T47D (cell line): ENCODE measurements at regions not wholly inside any gene's neighbourhood (a gene's known extent, or its start where the extent isn't known, plus 50 kb on each side); places are given as distances from the start of the nearest gene placed in this dataset.
"Not testable (repeated sequence)": the region's sequence is repeated elsewhere in the genome, so short reads cannot be mapped to it uniquely, and the experiment has no call there.

ENCODE experiments used
- DNase-seq, 2 experiments: peaks; one replicate each; pipeline versions ENCODE4 v3.0.0 to v3.0.0-alpha.2; 2011 to 2012; ENCODE audit warnings: low read depth in 1 of 2, low spot score in 1 of 2
- JUND ChIP-seq: IDR thresholded peaks from 2 replicates; pipeline ENCODE4 v1.6.1; 2012; ENCODE audit warnings: low read depth
- in situ Hi-C: cut with HindIII; loops from 2 replicates; pipeline ENCODE4 v1.10.0; 2016; ENCODE audit warnings: low sequenced_read_pairs, low pct_unique_long_range_greater_than_20kb

DNA sequence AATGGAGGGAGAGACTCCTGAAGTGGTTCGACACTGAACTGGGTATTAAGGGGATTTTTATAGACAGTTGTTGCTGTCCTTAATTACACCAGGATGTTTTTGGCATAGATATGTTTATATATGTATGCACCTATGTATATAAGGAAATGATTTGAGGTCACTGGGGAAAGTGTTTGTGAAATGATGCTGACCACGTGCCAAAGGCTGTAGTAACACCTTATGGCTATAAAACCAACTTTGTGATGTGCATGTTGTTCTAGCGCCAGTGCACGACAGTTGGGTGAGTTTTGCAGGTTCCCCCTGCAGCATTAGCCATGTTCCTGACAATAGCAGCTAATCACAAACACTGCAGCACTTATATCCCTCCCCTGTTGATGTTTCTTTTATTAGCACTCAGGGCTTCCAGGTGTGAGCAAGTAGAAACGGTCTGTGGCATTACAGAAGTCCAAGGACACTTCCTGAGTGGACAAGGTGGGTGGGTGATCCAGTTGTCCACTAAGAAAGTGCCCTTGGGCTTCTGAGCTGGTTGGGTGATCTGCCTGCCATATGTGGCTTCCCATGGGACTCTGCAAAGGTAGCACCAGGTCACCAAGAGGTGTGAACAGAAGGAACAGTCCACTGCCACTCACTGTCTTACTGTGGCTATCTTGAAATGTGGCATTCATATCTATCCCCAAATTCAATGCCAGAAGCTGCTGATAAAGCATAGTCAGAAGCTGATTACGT, 63.0 kb upstream of the RBM24 start:
- peak in 1 of 2 experiments; percentile 26 for DNase-seq
- in situ Hi-C loops, result no loop called here
- no peak for TF ChIP-seq JUND

DNA sequence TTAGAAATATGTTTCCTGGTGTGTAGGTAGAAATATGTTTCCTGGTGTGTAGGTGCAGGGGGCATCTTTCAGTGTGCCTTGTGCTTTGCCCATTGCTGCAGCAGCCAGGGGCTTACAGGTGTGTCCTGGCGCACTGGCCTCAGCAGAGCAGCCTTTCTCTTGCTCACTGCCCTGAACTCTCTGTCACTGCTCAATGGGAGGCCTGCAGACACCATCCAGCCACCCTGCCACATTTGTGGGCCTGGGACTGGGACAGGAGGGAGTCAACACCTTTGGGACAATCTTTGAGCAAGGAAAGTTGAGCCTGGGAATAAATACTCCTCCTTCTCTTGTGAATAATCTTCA, 62.4 kb upstream of the RBM24 start:
- in situ Hi-C loops, result no loop called here

DNA sequence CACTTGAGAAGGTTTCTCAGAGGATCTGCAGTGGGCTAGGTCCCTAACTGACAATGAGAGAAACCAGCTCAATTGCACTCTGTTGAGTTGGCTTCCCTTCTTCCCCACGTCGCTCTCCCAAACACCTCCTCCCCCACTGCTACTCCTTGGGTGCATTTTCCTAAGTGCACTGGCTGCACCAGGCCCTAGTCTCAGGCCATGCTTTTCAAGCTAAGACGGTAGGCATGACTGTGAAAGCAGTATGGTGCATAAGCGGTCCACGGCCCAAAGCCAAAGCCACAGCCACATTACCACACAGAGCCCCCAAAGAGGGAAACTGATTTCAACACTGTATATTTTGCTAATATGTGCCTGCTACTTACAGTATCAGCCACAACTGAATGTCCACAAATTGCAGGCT, 62.1 kb upstream of the RBM24 start:
- no peak for TF ChIP-seq JUND
- in situ Hi-C loops, result no loop called here
- no peak for DNase-seq

More for the DNA sequence above, 62.4 kb upstream of the RBM24 start:
- DNase-seq, result no peak
- no peak for TF ChIP-seq JUND

DNA sequence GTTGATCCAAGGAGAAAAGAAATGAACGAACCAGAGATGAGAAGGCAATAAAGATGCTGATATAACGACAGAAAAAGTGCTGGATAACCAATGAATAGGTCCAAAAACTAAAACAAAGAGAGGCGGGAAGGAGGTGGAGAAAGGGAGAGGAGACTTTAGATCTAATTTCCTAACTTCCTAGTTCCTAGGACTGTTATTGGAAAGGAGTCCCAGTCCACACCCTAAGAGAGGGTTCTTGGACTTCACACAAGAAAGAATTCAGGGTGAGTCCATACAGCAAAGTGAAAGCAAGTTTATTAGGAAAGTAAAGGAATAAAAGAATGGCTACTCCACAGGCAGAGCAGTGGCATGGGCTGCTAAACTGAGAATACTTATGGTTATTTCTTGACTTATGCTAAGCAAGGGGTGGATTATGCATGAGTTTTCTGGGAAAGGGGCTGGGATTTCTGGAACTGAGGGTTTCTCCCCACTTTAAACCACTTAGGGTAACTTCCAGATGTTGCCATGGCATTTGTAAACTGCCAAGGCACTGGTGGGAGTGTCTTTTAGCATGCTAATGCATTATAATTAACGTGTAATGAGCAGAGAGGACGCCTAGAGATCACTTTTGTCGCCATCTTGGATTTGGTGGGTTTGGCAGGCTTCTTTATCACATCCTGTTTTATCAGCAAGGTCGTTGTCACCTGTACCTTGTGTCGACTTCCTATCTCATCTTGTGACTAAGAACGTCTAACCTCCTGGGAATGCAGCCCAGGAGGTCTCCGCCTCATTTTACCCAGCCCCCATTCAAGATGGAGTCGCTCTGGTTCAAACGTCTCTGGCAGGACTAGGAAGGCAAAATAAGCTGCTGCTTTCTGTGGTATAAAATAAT, 60.9 kb upstream of the RBM24 start:
- TF ChIP-seq JUND, result no peak
- in situ Hi-C loops, result no loop called here
- DNase-seq, result no peak

DNA sequence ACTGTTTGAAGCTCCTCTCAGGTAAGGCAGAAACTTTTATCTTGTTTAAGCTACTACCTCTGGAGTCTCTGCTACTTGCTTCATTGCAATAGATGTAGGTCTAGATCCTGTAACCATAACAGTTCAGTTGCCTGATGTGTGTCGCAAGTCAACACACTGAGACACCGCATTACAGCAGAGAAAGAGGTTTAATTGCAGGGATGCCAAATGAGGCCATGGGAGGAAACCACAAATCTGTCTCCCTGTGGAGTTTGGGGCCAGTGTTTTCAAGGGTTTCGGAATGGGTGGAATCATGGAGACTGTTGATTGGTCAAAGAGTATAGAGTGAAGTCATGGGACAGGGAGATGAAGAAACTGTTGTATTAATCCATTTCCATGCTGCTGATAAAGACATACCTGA, 57.1 kb upstream of the RBM24 start:
- DNase-seq, result no peak
- TF ChIP-seq JUND, result no peak
- in situ Hi-C loops, result no loop called here

DNA sequence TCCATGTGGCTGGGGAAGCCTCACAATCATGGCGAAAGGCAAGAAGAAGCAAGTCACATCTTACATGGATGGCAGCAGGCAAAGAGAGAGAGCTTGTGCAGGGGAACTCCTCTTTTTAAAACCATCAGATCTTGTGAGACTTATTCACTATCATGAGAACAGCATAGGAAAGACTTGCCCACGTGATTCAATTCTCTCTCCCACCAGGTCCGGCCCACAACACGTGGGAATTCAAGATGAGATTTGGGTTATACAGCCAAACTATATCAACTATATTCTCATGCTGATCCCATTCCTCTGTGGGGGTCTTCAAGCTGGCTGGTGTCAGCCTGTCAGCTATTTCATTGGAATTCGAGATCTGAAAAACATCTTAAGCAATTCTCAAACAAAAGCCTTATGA, 56.7 kb upstream of the RBM24 start:
- in situ Hi-C loops, result not testable (repeated sequence)

DNA sequence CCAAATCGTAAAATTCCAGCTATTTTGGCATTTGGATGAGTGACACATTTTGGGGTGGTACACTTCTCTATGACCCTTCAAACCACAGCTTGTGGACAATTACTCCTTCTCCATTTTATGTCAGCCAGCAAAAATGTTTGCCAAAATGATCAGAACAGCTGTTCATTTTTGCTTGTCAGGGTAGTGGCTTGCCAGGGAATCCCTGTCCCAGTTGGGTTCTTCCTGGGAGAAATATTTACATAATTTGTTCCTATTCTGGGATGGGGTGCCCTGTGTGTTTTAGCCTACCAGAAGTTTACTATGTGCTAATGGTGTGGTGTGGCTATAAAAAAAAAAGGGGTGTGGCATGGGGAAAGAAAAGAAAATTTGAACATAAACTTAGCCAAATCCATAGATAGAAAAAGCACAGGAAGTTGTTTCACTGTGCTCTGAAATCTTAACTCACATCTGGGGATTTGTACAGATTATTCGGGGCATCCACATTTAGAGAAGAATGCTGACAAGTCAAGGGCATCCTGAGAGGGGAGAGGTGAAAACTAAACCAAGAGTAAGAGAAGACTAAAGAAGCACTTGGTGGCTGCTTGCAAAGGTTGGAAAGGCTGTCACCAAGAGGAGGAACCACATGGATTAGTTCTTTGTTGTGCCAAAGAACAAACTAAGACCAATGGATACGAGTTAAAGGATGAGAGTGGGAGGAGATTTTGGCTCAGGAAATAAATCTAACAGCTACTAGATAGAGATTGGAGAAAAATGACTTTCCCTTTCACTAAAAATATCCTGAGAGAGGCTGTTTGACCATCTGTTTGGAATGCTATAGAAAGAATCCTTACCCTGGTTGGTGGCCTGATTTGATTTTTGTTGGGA, 55.2 kb upstream of the RBM24 start:
- TF ChIP-seq JUND, result no peak
- in situ Hi-C loops, result no loop called here
- no peak for DNase-seq

More for the DNA sequence above, 56.7 kb upstream of the RBM24 start:
- DNase-seq, result not testable (repeated sequence)

DNA sequence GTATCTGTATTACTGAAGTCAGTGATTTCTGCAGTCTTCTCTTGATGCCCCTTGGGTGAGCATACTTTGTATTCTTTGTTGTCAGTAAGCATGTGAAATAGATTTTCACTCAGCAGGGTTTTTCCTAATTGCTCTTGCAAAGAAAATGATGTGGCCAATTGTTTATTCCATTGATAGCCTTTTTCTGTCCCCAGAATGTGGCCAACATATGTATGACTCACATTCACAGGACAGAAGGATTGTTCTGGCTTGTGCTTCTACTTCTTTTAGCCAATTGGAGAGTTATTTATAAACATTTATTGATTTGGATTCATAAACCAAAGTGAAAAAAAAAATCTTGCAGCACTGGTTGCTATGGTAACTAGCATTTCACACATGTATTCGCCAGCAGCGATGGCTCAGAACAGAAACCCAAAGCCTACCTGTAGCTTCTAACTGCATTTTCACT, 54.4 kb upstream of the RBM24 start:
- in situ Hi-C loops, result no loop called here
- no peak for DNase-seq
- no peak for TF ChIP-seq JUND

DNA sequence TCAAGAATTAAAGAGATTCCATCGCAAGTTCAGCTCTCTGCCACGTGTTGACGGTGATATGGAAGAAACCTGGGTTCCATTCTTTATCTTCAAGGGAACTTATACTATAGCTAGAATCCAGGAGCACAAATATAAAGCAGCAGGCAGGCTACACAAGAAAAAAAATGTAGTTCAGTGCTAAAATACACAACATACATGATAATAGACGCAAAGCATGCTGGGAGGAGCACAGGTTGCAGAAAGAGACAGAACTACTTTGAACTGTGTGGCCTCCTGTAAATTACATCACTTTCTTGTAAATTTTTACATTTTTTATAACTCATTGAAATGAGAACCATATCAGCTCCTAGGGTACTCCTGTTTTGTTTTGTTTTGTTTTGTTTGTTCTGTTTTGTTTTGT, 53.8 kb upstream of the RBM24 start:
- TF ChIP-seq JUND, result no peak
- DNase-seq, result no peak
- in situ Hi-C loops, result no loop called here
